Medulla oblongata (tissue), 1 donor: ENCODE measurements at regions not wholly inside any gene's neighbourhood (a gene's known extent, or its start where the extent isn't known, plus 50 kb on each side); places are given as distances from the start of the nearest gene placed in this dataset.

Experiments
- DNase-seq: peaks from one replicate; pipeline ENCODE4 v3.0.0-alpha.2; 2015; ENCODE audit errors: extremely low spot score

DNA sequence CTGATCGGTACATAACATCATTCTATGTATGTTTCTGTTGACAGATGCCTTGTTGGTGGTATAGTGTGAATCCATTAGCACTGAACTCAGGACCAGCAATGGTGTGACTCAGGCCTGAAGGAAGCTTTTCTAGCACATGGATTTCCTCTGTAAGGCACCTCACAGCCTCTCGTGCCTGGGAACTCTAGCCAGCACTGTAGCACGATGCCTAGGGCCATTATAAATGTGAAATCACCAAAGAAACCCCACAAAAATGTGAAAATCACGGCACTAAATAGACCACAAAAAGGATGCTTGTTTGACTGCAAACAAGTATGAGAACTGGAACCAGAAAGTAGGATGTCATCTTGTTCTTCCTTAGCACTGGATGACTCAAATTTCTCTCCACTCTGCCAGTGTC, 63.7 kb upstream of the NKX2-2 start:
- DNase-seq: no peak

GRCh38 chr20:21575981-21576740, 62.3 kb upstream of the NKX2-2 start:
- no peak for DNase-seq

DNA sequence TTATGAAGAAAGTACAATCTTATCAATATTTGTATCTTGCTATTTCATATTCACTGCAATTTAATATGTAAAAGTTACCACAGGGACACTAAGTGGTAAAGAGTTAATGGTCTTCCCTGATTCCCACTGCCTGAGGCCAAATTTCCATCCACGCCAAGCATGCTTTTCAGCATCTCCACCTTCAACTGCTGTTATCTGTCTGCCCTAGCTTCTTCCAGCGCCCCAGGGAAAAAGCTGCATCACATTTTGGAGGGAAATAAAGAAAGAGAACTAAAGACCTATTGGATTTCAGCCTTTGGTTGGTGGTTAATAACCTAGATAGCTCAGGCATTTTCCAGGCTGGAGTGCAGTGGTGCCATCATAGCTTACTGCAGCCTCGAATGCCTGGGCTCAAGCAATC, 61.3 kb upstream of the NKX2-2 start:
- no peak for DNase-seq

GRCh38 chr20:21574443-21574842, 60.6 kb upstream of the NKX2-2 start:
- no peak for DNase-seq

DNA sequence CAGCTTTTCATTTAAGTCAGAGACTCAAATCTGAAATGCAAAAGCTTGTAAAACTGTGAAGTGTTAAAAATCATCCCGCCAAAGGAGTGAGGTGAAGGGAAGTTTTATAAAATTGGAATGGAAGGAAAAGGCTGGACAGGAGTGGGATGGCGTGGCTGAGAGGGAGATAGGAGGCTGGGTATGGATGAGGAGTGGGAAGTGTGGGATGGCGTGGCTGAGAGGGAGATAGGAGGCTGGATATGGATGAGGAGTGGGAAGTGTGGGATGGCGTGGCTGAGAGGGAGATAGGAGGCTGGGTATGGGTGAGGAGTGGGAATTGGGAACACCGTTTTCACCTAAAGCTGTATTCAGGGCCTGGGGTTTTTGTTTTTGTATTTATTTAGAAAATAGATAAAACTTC, 59.4 kb upstream of the NKX2-2 start:
- DNase-seq: no peak

DNA sequence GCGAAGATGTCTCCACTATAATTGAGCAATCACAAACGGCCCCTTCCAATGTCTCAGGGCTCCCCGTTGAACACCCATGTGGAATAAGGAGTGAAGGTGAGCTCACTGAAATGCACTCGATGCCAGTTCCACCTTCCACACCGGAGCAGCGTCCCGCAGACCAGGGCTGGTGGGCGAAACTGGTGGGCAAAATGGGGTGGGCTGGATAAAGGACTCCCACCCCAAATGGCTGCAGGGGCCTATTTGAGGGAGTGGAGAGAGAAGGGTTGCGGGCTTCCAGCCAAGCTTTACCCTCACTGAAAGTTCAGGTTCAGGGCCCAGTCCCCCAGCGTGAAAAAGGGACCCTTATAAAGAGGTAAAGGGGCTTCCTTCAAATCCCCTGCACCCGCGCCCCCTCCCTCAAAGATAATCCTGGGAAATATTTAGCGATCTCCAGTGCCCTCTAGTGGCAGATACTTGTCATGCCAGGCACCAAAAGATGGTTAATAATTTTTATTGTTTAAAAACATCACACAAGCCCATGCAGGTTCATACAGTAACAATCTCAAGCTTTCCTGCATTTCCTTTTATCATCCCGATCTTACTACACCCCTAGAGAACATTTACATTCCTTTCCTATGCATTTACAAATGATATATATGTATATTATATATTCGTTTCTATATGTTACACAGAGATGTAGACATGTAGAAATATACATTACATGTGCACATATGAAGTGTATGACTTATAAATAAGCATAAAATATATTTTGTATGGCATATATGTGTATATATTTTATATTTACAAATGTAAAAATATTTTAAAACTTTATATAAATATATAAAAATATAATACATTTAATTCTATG, 58.2 kb upstream of the NKX2-2 start:
- DNase-seq: peak; percentile 65

DNA sequence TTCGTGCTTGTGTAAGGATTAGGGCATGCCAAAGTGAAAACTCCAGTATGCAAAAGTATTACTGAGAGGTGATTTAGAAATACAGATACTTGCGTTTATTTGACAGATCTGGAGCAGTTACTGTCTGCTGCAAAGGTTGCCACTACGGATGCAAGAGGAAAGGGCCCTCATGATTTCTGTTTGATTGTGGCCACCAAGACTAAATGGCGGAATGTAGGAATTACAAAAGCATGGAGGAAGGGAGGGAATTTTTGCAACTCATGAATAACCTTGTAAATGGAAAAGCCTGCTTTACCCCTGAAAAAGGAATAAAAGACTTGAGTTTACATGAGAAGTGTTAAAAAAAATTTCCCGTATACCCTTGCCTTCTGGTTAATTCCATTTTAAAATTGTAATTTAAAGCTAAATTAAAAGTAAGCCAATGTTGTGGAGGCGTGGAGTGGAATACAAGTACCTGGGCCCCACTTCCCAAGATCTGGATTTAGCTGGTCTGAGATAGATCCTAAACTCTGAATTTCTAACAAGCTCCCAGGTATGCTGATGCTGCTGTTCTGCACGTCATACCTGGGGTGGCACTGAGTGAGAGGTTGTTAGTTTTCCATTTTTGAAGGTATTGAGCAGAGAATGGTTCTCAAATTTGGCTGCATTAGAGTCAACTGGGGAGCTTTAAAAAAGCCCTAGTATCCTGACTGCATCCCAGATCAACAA, 56.6 kb upstream of the NKX2-2 start:
- no peak for DNase-seq

DNA sequence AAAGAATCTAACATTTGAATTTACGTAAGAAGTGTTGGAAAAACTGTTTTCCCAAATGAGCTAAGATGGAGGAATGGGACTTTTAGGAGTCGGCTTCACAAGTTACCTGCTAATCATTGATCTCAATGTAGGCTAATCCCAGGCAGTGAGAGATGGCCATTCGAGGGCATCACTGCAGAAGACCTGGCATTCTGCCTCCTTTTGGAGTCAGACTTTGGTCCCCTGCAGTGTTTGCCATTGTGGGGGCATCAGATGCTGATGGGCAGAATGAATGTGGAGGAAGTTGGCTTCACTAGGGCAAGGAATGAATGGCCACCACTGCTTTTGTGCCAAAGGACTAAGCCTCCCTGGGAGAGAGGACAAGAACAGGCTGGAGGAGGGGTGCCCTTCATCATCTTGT, 55.7 kb upstream of the NKX2-2 start:
- no peak for DNase-seq

GRCh38 chr20:21564127-21564773, 50.4 kb upstream of the NKX2-2 start:
- DNase-seq: peak; percentile 55
